Loucy (cell line): ENCODE measurements at regions not wholly inside any gene's neighbourhood (a gene's known extent, or its start where the extent isn't known, plus 50 kb on each side); places are given as distances from the start of the nearest gene placed in this dataset.

Experiments
- H2AFZ ChIP-seq: fragments of 200-600 bp; sonication (generic); 2 replicates; pipeline ENCODE4 v1.6.0; 2016; ENCODE audit warnings: antibody characterized with exemption, mild to moderate bottlenecking, low read length, moderate library complexity
- H3F3A ChIP-seq: fragments of 200-600 bp; 2 replicates; pipeline ENCODE4 v1.6.0; 2016; ENCODE audit warnings: antibody characterized with exemption, low read depth, mild to moderate bottlenecking
- H3K27me3 ChIP-seq: fragments of 200-600 bp; sonication (generic); 2 replicates; pipeline ENCODE4 v1.6.1; 2014; ENCODE audit warnings: low read length, mild to moderate bottlenecking; ENCODE audit not compliant: insufficient read depth, poor library complexity, severe bottlenecking
- H3K36me3 ChIP-seq: fragments of 200-600 bp; sonication (generic); 2 replicates; pipeline ENCODE4 v1.6.1; 2016; ENCODE audit warnings: low read length; ENCODE audit not compliant: insufficient read depth
- H3K4me1 ChIP-seq: fragments of 200-600 bp; sonication (generic); 2 replicates; pipeline ENCODE4 v1.5.1; 2014; ENCODE audit warnings: low read length, mild to moderate bottlenecking; ENCODE audit not compliant: insufficient read depth, poor library complexity, severe bottlenecking
- H3K4me2 ChIP-seq: fragments of 200-600 bp; sonication (generic); 2 replicates; pipeline ENCODE4 v1.6.0; 2014; ENCODE audit warnings: antibody characterized with exemption, low read length, low read depth, mild to moderate bottlenecking; ENCODE audit not compliant: poor library complexity, severe bottlenecking
- H3K4me3 ChIP-seq: fragments of 200-600 bp; sonication (generic); 2 replicates; pipeline ENCODE4 v1.5.1; 2014; ENCODE audit warnings: low read length, mild to moderate bottlenecking, mixed read lengths; ENCODE audit not compliant: poor library complexity, severe bottlenecking
- H3K79me2 ChIP-seq: fragments of 200-600 bp; sonication (generic); 2 replicates; pipeline ENCODE4 v1.6.1; 2014; ENCODE audit warnings: low read length; ENCODE audit not compliant: insufficient read depth
- H3K9ac ChIP-seq: fragments of 200-600 bp; sonication (generic); 2 replicates; pipeline ENCODE4 v1.6.0; 2014; ENCODE audit warnings: mild to moderate bottlenecking, low read depth, low read length, moderate library complexity; ENCODE audit not compliant: poor library complexity, severe bottlenecking
- H3K9me2 ChIP-seq: fragments of 200-600 bp; sonication (generic); replicated peaks from 2 replicates; pipeline ENCODE4 v1.6.1; 2016; ENCODE audit warnings: low read depth, low read length, mixed read lengths
- H3K9me3 ChIP-seq: fragments of 200-600 bp; sonication (generic); 2 replicates; pipeline ENCODE4 v1.6.1; 2014; ENCODE audit warnings: mild to moderate bottlenecking, antibody characterized with exemption, low read length, low read depth; ENCODE audit not compliant: insufficient read depth
- H4K20me1 ChIP-seq: fragments of 200-600 bp; sonication (generic); 2 replicates; pipeline ENCODE4 v1.6.0; 2014; ENCODE audit warnings: antibody characterized with exemption, low read length, mild to moderate bottlenecking; ENCODE audit not compliant: insufficient read depth, poor library complexity, severe bottlenecking
- CTCF ChIP-seq: fragments of 200-600 bp; sonication (generic); conservative IDR thresholded peaks from 2 replicates; pipeline ENCODE4 v1.5.1; 2014; ENCODE audit warnings: mild to moderate bottlenecking, antibody characterized with exemption, low read length
- EZH2phosphoT487 ChIP-seq: fragments of 200-600 bp; IDR thresholded peaks from 2 replicates; pipeline ENCODE4 v1.6.1; 2018; ENCODE audit warnings: antibody characterized with exemption, mild to moderate bottlenecking, moderate library complexity, borderline replicate concordance

DNA sequence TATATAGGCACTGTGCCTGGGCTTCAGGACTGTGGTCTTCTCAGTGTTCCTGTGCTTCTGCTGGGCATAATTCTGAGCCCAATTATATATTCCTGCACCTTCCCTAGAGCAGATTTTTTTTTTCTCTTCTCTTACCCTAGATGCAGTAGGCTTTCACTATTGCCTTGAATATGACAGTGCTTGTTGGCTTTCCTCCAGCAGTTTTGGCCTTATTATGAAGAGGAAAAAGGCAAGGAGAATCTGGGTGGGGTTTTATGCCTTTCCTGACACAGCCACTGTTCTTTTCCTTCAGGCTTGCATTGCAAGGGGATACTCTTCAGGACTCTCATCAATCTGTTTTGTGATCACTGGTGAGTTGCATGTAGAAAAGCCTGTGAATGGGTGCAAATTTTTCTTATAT is 221.9 kb upstream of the CELF4 start:
- no peaks in the 10 kb centered on the region for H3K27me3 ChIP-seq
- H3K4me3 ChIP-seq, result no peak overlapping the region
- H3K36me3 ChIP-seq, result no peaks in the 10 kb centered on the region
- no peak overlapping the region for H3K9ac ChIP-seq
- no peaks in the 10 kb centered on the region for H3K9me3 ChIP-seq
- H3K4me1 ChIP-seq, result no peaks in the 10 kb centered on the region
- H4K20me1 ChIP-seq, result no peaks in the 10 kb centered on the region
- H2AFZ ChIP-seq, result no peak overlapping the region
- no peaks in the 10 kb centered on the region for H3K79me2 ChIP-seq
- H3F3A ChIP-seq, result no peaks in the 10 kb centered on the region
- H3K4me2 ChIP-seq, result no peak overlapping the region
- TF ChIP-seq EZH2phosphoT487, result no peak
- no peak for TF ChIP-seq CTCF
- H3K9me2 ChIP-seq, result no peaks in the 10 kb centered on the region

DNA sequence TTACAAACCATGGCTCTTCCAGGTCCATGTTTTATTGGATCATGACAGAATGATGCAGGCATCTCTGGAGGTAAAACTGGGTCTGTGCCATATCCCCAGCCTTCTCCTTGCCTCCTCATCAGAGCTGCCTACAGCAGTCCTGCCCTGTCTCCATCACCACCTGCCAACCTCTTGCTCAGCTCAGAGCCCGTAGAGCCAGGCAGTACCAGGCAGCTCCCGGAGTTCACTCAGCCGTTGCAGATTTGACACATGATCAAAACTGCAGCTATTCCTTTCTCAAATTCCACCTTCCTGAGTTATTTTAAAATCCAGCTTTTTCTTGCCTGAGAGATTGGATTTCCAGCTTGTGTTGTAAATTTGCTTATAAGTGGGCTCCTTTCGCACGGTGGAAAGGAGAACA is 218.2 kb upstream of the CELF4 start:
- Histone ChIP-seq H3F3A (no peaks in the 10 kb centered on the region), H3K36me3 (no peaks in the 10 kb centered on the region), H2AFZ (no peak overlapping the region), H3K27me3 (no peaks in the 10 kb centered on the region), H3K4me2 (no peak overlapping the region), H3K9ac (no peak overlapping the region), H3K79me2 (no peaks in the 10 kb centered on the region), H4K20me1 (no peaks in the 10 kb centered on the region), H3K4me1 (no peaks in the 10 kb centered on the region), H3K4me3 (no peak overlapping the region), H3K9me2 (no peaks in the 10 kb centered on the region), H3K9me3 (no peaks in the 10 kb centered on the region)
- TF ChIP-seq CTCF (no peak), EZH2phosphoT487 (no peak)

DNA sequence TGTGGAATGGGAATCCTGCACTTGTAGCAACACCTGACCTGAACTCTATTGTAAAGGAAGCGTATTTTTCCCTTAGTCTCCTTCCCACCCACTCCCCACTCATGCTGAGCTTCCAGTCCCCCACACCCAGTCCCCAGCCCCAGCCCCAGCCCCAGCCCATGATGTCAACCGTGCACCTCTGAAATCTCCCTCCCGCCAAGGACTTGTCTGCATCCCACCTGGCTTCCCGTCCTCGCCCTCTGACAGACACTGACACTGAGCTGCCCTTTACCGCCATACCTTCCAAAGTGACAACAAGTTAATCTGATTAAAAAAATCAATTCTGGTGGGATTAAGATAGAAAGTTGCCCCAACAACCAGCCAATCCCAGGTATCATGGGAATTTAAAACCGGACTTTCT is 213.6 kb upstream of the CELF4 start:
- no peak overlapping the region for H2AFZ ChIP-seq
- no peaks in the 10 kb centered on the region for H3K79me2 ChIP-seq
- H3K9ac ChIP-seq, result no peak overlapping the region
- no peaks in the 10 kb centered on the region for H3K9me3 ChIP-seq
- H3K27me3 ChIP-seq, result no peaks in the 10 kb centered on the region
- no peaks in the 10 kb centered on the region for H3K36me3 ChIP-seq
- no peak overlapping the region for H3K4me2 ChIP-seq
- H4K20me1 ChIP-seq, result no peaks in the 10 kb centered on the region
- TF ChIP-seq CTCF (no peak), EZH2phosphoT487 (no peak)
- H3K9me2 ChIP-seq, result no peaks in the 10 kb centered on the region
- H3F3A ChIP-seq, result no peaks in the 10 kb centered on the region
- H3K4me1 ChIP-seq, result no peaks in the 10 kb centered on the region
- no peak overlapping the region for H3K4me3 ChIP-seq
